HG02610 (cell line): ENCODE measurements at regions not wholly inside any gene's neighbourhood (a gene's known extent, or its start where the extent isn't known, plus 50 kb on each side); places are given as distances from the start of the nearest gene placed in this dataset.
"Not testable (repeated sequence)": the region's sequence is repeated elsewhere in the genome, so short reads cannot be mapped to it uniquely, and the experiment has no call there.

ENCODE experiments used
- ATAC-seq: cut with Tn5 transposase; IDR thresholded peaks from one replicate; pipeline ENCODE4 v1.9.1; 2021; ENCODE audit warnings: mild to moderate bottlenecking, moderate library complexity; ENCODE audit not compliant: unreplicated experiment

GRCh38 chr6:78222226-78222625 is 569.4 kb downstream of the MEI4 start:
- ATAC-seq, result no peak

- ATAC-seq, result no peak
Observed at GRCh38 chr6:78231002-78231401, 578.2 kb downstream of the MEI4 start.

- no peak for ATAC-seq
Observed at GRCh38 chr6:78243519-78243918, 590.7 kb downstream of the MEI4 start.

- ATAC-seq, result peak; percentile 40
Observed at GRCh38 chr6:78251931-78252330, 599.1 kb downstream of the MEI4 start.

- peak; percentile 86 for ATAC-seq
Observed at GRCh38 chr6:78253618-78254017, 600.8 kb downstream of the MEI4 start.

- no peak for ATAC-seq
Observed at GRCh38 chr6:78259935-78260334, 607.1 kb downstream of the MEI4 start.

- ATAC-seq, result not testable (repeated sequence)
Observed at GRCh38 chr6:78260427-78260826, 606.9 kb upstream of the IRAK1BP1 start.

GRCh38 chr6:78268591-78269452 is 598.5 kb upstream of the IRAK1BP1 start:
- no peak for ATAC-seq

- ATAC-seq, result no peak
Observed at GRCh38 chr6:78300885-78301284, 566.5 kb upstream of the IRAK1BP1 start.

GRCh38 chr6:78302411-78302810 is 564.9 kb upstream of the IRAK1BP1 start:
- no peak for ATAC-seq

GRCh38 chr6:78308025-78308424 is 559.3 kb upstream of the IRAK1BP1 start:
- ATAC-seq, result no peak

GRCh38 chr6:78322068-78322845 is 545.1 kb upstream of the IRAK1BP1 start:
- no peak for ATAC-seq

GRCh38 chr6:78324213-78324612 is 543.1 kb upstream of the IRAK1BP1 start:
- no peak for ATAC-seq

- ATAC-seq, result no peak
Observed at GRCh38 chr6:78340755-78341154, 526.6 kb upstream of the IRAK1BP1 start.

- no peak for ATAC-seq
Observed at GRCh38 chr6:78345882-78346281, 521.5 kb upstream of the IRAK1BP1 start.

GRCh38 chr6:78347191-78347916 is 520.0 kb upstream of the IRAK1BP1 start:
- ATAC-seq, result no peak

- ATAC-seq, result no peak
Observed at GRCh38 chr6:78353040-78353439, 514.3 kb upstream of the IRAK1BP1 start.

GRCh38 chr6:78363688-78364087 is 503.7 kb upstream of the IRAK1BP1 start:
- ATAC-seq, result no peak

- ATAC-seq, result no peak
Observed at GRCh38 chr6:78365473-78365872, 501.9 kb upstream of the IRAK1BP1 start.

GRCh38 chr6:78377056-78377455 is 490.3 kb upstream of the IRAK1BP1 start:
- no peak for ATAC-seq

- no peak for ATAC-seq
Observed at GRCh38 chr6:78379982-78380381, 487.4 kb upstream of the IRAK1BP1 start.
